Prostate gland (tissue), 2 donors: ENCODE measurements at regions not wholly inside any gene's neighbourhood (a gene's known extent, or its start where the extent isn't known, plus 50 kb on each side); places are given as distances from the start of the nearest gene placed in this dataset.
"Not testable (repeated sequence)": the region's sequence is repeated elsewhere in the genome, so short reads cannot be mapped to it uniquely, and the experiment has no call there.

Source experiments
- DNase-seq: peaks from one replicate; pipeline ENCODE4 v3.0.0-alpha.2; 2019; ENCODE audit warnings: low spot score
- H3K27ac ChIP-seq, 2 donors: fragments of 200-600 bp; sonication (generic); 2 replicates each; pipeline ENCODE4 v1.5.1; 2017 to 2019
- H3K27me3 ChIP-seq: fragments of 200-600 bp; sonication (generic); replicated peaks from 2 replicates; pipeline ENCODE4 v1.5.1; 2019; ENCODE audit not compliant: insufficient read depth
- H3K36me3 ChIP-seq, 2 donors: fragments of 200-600 bp; sonication (generic); 1 replicate in 1 of 2; 2 replicates in 1 of 2; pipeline versions ENCODE4 v1.5.1 to v1.8.1; 2017 to 2019
- H3K4me1 ChIP-seq: fragments of 200-600 bp; sonication (generic); replicated peaks from 2 replicates; pipeline ENCODE4 v1.5.1; 2019
- H3K4me3 ChIP-seq, 2 donors: fragments of 200-600 bp; sonication (generic); 2 replicates each; pipeline ENCODE4 v1.5.1; 2017 to 2019
- H3K9me3 ChIP-seq: fragments of 200-600 bp; sonication (generic); 2 replicates; pipeline ENCODE4 v1.5.1; 2017
- POLR2A ChIP-seq: fragments of 450-650 bp; IDR thresholded peaks from one replicate; pipeline ENCODE4 v1.6.1; 2016; ENCODE audit warnings: antibody characterized with exemption, mild to moderate bottlenecking
- POLR2AphosphoS5 ChIP-seq: sonication (generic); formaldehyde crosslinking; IDR thresholded peaks from one replicate; pipeline ENCODE4 v1.6.1; 2017; ENCODE audit warnings: antibody characterized with exemption
- WGBS: methylation state at CpG from one replicate; pipeline ENCODE4 v1.1.5; 2018; 5-methylcytosine and 5-hydroxymethylcytosine counted together
- intact Hi-C: fragments of 100-400 bp; cut with DNase I; formaldehyde crosslinking; loops from one replicate; pipeline ENCODE4 v1.14.2; 2022
- TF ChIP-seq, protein P1 (sequence below), 4 experiments: fragments of 200-600 bp in 2 of 4; fragments of 450-650 bp in 2 of 4; sonication (generic) in 2 of 4; IDR thresholded peaks; 1 replicate in 3 of 4; 2 replicates in 1 of 4; pipeline ENCODE4 v1.5.1; 2016 to 2019; ENCODE audit warnings: antibody characterized with exemption in 4 of 4, mild to moderate bottlenecking in 2 of 4, moderate library complexity in 2 of 4

GRCh38 chr3:17874636-17875035 lies 132.2 kb upstream of the TBC1D5 start:
- DNase-seq, result no peak
- 66% methylated on average over 1 of the region's 1 CpG for WGBS

DNA sequence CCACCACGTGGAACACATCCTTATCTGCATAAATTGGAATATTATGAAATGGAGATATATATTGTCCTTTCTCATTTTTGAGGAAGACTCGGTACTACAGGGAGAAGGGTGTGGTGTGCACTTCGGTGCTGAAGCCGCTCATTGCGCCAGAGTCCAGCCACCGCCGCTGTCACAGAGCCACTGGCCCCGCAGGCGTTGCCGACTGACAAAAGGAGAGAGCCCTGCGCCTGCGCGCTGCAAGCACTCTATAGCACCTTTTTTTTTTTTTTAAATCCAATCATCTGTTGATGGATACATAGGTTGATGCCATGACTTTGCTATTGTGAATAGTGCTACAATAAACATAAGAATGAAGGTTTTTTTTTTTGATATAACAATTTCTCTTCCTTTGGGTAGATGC lies 130.0 kb upstream of the TBC1D5 start:
- Histone ChIP-seq H3K9me3 (no peaks in the 10 kb centered on the region), H3K27me3 (no peaks in the 10 kb centered on the region), H3K4me1 (no peaks in the 10 kb centered on the region), H3K4me3 (no peak overlapping the region), H3K36me3 (no peaks in the 10 kb centered on the region), H3K27ac (no peak overlapping the region)
- TF ChIP-seq, protein P1, sequence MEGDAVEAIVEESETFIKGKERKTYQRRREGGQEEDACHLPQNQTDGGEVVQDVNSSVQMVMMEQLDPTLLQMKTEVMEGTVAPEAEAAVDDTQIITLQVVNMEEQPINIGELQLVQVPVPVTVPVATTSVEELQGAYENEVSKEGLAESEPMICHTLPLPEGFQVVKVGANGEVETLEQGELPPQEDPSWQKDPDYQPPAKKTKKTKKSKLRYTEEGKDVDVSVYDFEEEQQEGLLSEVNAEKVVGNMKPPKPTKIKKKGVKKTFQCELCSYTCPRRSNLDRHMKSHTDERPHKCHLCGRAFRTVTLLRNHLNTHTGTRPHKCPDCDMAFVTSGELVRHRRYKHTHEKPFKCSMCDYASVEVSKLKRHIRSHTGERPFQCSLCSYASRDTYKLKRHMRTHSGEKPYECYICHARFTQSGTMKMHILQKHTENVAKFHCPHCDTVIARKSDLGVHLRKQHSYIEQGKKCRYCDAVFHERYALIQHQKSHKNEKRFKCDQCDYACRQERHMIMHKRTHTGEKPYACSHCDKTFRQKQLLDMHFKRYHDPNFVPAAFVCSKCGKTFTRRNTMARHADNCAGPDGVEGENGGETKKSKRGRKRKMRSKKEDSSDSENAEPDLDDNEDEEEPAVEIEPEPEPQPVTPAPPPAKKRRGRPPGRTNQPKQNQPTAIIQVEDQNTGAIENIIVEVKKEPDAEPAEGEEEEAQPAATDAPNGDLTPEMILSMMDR (IDR thresholded peaks at IDR 0.05), result no peak
- TF ChIP-seq POLR2AphosphoS5 (no peak), POLR2A (no peak)
- 94% methylated on average over 13 of the region's 13 CpGs for WGBS
- intact Hi-C loops, result no loop called here
- no peak for DNase-seq

More at GRCh38 chr3:17874636-17875035, 132.2 kb upstream of the TBC1D5 start:
- Histone ChIP-seq H3K27ac (no peak overlapping the region), H3K4me3 (no peak overlapping the region), H3K9me3 (no peaks in the 10 kb centered on the region), H3K36me3 (no peaks in the 10 kb centered on the region), H3K27me3 (no peaks in the 10 kb centered on the region), H3K4me1 (no peaks in the 10 kb centered on the region)
- TF ChIP-seq, protein P1 (IDR thresholded peaks at IDR 0.05), result no peak
- no peak for TF ChIP-seq POLR2A
- no peak for TF ChIP-seq POLR2AphosphoS5
- intact Hi-C loops, result no loop called here

DNA sequence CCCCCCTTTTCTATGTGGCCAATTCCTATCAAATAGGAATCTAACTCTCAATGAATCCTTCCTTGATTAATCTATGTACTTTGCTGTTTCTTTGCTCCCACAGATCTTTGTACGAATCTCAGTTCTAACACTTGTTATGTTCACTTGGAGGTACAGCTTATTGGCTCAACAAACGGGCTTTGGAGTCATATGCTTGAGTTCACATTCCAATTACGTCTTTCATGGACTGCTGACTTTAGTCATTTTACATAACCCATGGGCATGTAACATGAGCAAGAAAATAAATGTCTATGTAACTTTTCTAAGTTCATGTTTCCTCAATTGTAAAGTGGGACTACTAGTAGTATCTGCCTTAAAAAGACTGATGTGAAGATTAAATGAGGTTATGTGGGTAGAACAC lies 123.2 kb upstream of the TBC1D5 start:
- no peak overlapping the region for H3K4me3 ChIP-seq
- intact Hi-C loops, result no loop called here
- no peaks in the 10 kb centered on the region for H3K4me1 ChIP-seq
- no peaks in the 10 kb centered on the region for H3K9me3 ChIP-seq
- 85% methylated on average over 3 of the region's 3 CpGs for WGBS
- TF ChIP-seq POLR2A, result no peak
- TF ChIP-seq, protein P1 (IDR thresholded peaks at IDR 0.05), result no peak
- TF ChIP-seq POLR2AphosphoS5, result no peak
- H3K36me3 ChIP-seq, result no peaks in the 10 kb centered on the region
- no peaks in the 10 kb centered on the region for H3K27me3 ChIP-seq
- no peak overlapping the region for H3K27ac ChIP-seq
- DNase-seq, result no peak

GRCh38 chr3:17861476-17861875 lies 119.0 kb upstream of the TBC1D5 start:
- Histone ChIP-seq H3K27me3 (no peaks in the 10 kb centered on the region), H3K4me1 (no peaks in the 10 kb centered on the region), H3K9me3 (no peaks in the 10 kb centered on the region), H3K36me3 (no peaks in the 10 kb centered on the region), H3K27ac (no peak overlapping the region), H3K4me3 (no peak overlapping the region)
- no peak for TF ChIP-seq POLR2AphosphoS5
- TF ChIP-seq, protein P1 (IDR thresholded peaks at IDR 0.05), result no peak
- no peak for TF ChIP-seq POLR2A
- DNase-seq, result no peak
- 67% methylated on average over 2 of the region's 2 CpGs for WGBS
- intact Hi-C loops, result no loop called here

- H3K36me3 ChIP-seq, H3K27ac ChIP-seq, H3K27me3 ChIP-seq, H3K4me3 ChIP-seq, intact Hi-C loops, H3K4me1 ChIP-seq, H3K9me3 ChIP-seq, DNase-seq: not testable (repeated sequence)
- 92% methylated on average over 35 of the region's 35 CpGs for WGBS
Measured at GRCh38 chr3:17860840-17861471, 118.5 kb upstream of the TBC1D5 start.
